HG03342 (cell line): ENCODE measurements at regions not wholly inside any gene's neighbourhood (a gene's known extent, or its start where the extent isn't known, plus 50 kb on each side); places are given as distances from the start of the nearest gene placed in this dataset.
"Not testable (repeated sequence)": the region's sequence is repeated elsewhere in the genome, so short reads cannot be mapped to it uniquely, and the experiment has no call there.

Experiments
- ATAC-seq: cut with Tn5 transposase; IDR thresholded peaks from one replicate; pipeline ENCODE4 v1.9.1; 2021; ENCODE audit warnings: mild to moderate bottlenecking, moderate library complexity; ENCODE audit not compliant: unreplicated experiment

DNA sequence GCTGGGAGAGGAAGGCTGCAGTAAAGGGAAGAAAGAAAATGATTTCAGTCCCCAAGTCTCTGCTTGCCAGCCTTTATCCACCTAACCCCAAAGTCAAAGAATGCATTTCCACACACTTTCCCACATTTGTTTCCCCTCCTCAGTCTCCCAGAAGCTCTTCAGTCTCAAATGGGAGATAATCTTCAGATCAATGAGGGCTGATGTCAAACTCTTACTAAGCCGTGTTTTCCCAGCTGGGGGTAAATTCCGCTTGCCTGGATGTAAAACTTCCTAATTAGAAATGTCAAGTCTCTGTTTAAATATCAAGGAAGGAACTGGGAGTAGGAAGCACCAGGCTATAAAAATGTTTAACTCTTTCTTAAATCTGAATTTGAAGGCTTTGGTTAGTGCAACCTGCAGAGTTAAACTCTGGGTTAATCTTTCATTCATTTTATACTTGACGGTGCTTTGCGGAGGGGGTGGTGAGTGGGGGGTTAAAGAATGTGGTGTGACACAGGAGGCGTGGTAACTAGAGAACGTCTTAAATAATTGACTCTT lies 601.4 kb upstream of the ACTRT1 start:
- no peak for ATAC-seq

DNA sequence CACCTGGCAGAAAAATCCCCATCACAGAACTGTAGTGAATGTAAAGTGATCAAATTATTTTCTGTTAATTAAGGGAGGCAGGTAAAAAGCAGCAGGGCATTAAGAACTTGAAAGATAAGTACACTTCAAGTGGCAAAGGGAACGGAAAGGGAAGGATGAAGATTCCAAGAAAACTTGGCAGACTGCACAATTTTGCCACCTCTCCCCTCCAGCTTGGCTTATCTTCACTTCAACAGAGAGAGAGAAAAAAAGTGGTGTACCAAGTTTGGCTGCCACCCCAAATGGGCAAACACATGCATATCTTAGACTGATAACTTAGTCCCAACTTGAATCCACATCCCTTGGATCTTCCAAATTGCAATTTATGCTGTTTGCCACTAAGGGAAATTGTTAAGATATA lies 598.1 kb upstream of the ACTRT1 start:
- no peak for ATAC-seq

DNA sequence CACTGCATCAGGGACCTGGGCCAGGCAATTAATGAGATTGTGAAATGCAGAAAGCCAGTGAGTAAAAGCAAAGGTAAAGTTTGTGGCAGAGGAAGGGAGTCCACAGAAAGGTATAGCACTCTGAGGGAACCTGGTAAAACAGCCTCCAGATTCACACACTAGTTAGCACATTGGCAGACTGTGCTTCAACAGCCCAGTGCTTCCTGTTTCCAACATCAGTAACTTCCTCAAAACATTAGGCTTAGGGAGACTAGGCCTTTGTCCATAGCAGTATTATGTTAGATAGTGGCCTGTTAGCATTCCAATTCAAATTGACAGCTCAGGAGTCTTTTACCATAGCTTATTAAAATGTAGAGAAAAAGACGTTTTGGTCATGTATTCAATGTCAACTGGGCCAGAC lies 582.6 kb upstream of the ACTRT1 start:
- ATAC-seq, result no peak

DNA sequence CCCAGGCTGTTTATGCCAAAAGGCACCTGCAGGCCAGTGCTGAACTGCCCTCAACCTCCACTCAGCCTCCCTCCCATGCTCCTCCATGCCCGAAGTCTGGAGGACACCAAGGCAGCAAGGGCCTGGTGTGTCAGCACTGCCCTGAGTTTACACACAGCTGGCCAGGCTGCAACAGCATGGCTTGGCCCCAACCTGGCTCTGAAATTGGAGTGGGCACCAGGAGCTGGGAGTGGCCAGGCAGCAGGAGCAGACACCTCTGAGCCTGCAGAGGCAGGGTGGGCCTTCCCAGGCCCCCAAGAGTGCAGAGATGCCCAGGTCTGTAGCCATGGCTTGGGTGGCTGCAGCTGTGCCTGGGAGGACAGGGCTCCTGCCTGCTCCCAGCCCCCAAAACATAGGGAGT lies 571.2 kb upstream of the ACTRT1 start:
- ATAC-seq, result no peak

DNA sequence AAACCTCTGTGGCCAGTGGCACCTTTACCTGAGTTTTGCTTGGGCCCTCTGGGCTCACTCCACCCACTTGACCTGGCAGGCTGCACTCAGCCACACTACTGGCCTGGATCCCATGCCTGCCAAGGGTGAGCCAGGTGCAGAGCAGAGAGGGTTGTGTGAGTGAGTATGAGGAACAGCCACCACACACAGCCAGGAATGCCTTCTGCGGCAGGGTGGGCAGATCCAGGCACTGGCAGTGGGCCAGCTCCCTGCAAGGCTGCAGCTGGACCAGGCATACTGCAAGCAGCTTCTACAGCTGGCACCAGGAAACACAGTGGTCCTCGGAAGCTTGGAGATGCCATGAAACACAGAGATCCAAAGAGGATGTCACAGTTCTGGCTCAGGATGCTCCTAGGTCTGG lies 570.1 kb upstream of the ACTRT1 start:
- ATAC-seq, result no peak

DNA sequence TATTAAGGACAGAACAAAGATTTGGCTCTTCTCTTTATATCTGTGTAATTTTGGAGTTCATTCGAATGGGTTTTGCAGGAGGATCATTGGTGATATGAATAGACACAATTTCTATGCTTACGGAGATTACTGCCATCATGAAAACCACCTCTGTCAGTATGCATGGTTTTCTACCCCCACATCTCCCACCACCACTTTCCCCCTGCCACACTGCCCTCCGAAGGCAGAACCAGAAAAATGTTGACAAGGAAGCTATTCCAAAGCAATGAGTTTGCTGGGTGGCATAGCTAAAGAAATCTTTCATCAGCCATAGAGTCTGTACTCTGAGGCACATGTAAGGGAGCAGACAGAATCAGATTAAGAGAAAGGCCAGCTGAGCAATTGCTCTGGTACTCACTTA lies 567.3 kb upstream of the ACTRT1 start:
- no peak for ATAC-seq

DNA sequence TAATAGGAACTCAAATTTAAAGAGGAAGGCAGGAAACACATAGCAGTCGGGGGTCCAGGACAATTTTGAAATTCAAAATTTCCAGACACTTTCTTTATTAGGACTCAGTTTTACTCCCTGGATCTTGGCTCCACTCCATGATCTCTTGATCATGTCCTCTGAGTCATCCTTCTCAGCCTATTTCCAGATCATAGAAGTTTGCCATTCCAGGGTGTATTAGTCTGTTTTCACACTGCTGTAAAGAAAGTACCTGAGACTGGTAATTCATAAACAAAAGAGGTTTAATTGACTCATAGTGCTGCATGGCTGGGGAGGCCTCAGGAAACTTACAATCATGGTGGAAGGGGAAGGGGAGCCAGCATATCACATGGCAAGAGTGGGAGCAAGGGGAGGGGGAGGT lies 564.7 kb upstream of the ACTRT1 start:
- no peak for ATAC-seq

DNA sequence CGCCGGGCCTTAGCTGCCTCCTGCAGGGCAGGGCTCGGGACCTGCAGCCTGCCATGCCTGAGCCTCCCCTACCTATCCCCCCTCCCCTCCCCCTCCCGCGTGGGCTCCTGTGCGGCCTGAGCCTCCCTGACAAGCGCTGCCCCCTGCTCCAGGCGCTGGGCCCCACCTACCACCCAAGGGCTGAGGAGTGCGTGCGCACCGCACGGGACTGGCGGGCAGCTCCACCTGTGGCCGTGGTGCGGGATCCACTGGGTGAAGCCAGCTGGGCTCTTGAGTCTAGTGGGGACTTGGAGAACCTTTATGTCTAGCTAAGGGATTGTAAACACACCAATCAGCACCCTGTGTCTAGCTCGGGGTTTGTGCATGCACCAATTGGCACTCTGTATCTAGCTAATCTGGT lies 554.6 kb upstream of the ACTRT1 start:
- ATAC-seq, result not testable (repeated sequence)

DNA sequence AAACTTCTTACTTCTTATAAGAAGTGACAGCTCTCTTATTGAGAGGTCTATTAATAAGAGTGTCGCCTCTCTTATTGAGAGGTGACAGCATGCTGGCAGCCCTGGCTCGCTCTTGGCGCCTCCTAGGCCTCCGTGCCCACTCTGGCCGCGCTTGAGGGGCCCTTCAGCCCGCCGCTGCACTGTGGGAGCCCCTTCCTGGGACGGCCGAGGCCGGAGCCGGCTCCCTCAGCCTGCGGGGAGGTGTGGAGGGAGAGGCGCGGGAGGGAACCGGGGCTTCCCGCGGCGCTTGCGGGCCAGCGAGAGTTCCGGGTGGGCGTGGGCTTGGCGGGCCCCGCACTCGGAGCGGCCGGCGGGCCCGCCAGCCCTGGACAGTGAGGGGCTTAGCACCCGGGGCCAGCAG lies 554.2 kb upstream of the ACTRT1 start:
- not testable (repeated sequence) for ATAC-seq

DNA sequence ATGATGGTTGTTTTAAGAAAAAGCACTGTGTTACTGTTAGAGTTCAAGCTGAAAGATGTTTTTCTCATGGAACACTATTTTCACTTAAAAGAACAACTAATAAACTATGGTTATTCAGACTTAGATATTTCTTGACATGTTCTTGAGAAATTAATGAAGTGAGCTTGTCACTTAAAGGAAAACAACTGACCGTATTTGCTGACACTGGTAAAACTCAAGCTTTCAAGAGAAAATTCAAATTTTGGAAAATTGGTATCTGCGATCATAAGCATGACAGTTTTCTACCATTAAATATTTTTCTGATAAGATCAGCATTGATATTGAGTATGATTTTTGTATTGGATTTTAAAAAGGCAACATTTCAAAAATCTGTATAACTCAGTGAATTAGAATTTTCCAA lies 549.5 kb upstream of the ACTRT1 start:
- no peak for ATAC-seq

DNA sequence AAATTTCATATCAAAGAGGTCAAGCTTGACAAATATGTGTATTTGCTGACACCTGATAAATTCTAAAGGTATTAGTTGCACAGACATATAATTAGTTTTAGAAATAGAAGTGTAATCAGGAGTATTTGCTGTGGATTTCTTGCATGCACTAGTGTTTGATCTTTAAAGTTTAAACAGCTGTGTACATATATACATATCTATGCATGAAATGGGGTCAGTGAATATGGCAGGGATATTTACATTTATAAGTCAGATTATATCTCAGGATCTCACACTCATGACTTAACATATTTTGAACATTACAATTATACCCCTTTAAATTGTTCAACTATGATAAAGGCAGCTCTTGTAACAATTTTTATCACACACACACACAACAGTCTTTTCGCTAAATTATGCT lies 547.4 kb upstream of the ACTRT1 start:
- no peak for ATAC-seq

DNA sequence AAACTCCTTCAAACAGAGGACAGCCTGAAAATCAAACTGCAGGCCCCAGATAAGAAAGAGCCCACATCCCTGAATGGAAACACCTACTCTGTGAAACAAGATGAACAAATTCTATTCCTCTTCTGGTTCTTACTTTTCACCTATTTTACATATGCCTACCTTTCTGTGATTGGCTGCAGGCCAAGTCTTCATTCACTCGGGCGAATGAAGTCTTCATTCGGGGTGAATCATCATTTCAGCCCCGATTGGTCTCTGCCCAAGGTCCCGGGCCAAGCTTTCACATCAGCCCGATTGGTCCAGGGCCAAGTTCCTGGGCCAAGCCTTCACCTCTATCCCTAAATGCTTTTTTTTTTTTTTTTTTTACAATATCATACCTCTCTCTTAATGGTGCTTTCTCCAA lies 529.8 kb upstream of the ACTRT1 start:
- ATAC-seq, result no peak

DNA sequence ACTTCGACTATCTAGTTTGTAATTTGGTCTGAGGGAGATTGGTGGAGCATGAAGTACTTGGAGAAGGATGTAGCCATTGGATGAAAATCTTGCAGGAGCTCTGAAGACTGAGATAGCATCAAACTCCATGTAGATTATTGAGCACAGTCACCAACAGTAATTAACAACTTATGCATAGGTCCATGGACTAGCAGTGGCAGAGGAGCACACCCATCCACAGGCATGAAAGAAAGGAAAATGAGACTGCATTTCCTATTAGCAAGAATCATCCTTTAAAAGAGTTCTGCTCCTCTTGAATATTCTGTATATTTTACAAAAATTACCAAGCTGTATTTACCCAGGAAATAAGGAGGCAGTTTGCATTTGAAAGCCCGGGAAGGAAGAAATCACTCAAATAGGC lies 529.4 kb upstream of the ACTRT1 start:
- no peak for ATAC-seq

DNA sequence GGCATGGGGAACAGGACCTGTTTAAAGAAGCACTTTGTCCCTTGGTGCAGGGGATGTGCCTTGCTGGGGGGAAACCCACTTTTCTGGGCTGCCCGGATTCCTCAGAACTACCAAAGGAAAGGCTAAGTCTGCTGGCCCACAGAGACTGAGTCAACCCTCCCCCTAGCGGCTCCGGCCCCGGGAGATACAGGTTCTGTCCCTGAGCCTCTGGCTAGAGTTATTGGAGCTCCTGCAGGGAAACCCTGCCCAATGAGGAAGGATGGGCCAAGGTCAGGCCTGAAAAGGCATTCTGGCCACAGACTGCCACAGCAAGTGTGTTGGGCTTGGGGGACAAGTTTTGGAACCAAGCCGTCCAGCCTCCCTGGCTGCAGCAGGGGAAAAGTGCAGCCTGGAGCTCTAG lies 490.9 kb upstream of the ACTRT1 start:
- ATAC-seq, result no peak

DNA sequence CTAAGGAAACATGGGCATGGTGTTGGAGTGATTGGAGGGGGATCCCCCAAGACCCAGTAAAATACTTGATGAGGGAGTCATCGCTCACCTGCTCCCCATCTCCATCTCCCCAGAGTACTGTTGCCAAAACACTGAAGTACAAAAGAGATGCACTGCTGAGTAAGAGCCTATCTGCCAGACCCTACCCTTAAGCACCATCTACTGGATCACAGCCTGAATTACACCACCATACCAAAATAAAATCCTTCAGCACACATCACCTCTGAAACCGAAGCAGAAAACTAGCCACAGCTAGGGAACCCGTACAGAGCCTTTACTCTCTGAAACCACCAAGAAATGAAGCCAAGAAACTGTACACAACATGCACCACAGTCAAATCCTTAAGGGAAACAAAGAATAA lies 466.3 kb upstream of the ACTRT1 start:
- peak; percentile 84 for ATAC-seq

DNA sequence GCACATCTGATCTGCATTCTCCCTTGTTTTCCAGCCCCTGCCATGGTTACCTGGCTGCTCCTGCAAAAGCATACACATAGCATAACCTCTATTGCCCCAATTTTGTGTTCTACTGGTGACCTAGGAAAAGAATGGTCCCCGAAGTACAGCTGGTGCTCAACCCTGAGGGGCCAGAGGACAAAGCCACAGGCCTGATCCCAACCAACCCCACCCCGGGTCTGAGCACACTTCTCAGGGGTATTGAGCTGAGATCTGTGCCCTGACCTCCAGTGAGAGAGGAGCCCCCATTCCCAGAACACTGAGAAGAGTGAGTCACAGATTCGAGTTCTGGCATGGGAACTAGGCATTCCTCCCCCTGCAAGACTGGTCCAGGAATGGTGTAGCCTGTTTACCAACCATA lies 465.5 kb upstream of the ACTRT1 start:
- no peak for ATAC-seq

DNA sequence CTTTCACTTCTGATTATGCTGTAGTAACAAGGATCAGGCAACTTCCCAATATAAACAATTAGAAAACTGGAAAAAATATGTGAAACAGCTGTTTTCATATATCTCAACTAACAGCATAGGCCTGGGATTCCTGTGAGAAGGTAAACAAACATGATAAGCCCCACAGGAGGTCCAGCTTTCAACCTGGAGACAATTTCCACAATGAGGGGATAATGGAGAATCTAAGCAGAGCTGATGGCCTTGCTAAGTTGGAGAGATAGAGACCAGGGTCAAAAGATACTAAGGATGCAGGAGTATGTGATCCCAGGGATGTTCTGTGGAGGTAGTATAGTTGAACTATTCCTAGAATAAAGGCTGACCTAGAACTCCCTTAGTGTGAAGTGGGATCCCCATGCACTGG lies 452.3 kb upstream of the ACTRT1 start:
- ATAC-seq, result no peak

DNA sequence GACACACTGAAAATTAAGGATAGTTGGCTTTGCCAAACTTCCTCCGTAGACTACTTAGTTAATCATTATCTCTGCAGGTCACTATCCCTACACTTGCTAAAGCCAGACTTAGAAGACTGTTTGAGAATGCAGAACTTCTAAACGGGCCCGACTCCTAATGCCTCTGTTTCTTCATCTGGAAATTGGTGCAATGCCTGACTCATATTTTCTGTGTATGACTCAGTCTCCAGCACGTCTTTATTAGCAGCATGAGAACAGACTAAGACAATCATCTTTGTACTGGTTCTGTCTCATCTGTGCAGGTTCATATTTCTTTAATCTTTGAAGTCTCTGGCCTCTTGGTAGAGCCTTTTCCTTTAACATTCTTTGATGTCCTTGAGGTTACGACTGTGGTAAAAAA lies 411.9 kb upstream of the ACTRT1 start:
- ATAC-seq, result no peak

DNA sequence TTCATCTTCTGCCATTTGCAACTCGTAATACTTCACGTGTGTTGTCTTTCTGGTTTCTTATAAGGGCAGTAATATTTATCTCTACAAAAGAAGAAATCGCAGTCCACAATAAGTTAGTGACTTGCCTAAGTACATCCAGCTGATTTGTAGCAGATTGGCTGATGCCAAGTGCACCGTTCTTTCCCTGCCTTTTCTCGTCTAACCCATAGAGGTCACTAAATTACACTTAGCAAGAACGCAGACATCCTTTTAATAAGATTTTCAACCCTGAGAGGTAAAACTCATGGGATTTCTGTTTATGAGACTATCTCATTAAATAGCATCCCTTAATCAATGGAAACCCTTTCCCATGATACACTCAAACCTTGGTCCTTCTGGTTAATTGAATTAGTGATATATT lies 408.6 kb upstream of the ACTRT1 start:
- no peak for ATAC-seq

DNA sequence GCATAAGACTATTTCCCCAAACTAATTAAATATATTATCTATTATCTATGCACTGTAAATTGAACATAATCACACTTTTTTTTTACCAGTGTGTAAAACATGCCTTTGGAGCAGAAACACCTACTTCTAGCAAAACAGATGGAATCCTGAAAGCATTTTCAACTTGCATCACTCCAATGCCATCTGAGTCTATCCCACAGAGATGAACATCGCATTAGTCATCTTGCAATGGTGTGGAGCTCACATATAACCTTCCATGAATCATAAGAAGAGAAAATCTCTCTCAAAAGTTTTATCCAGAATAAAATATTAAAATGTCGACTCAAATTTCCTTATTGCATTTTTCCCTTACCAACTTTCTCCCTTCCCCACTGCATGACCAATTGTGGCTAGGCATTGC lies 406.7 kb upstream of the ACTRT1 start:
- ATAC-seq, result no peak

DNA sequence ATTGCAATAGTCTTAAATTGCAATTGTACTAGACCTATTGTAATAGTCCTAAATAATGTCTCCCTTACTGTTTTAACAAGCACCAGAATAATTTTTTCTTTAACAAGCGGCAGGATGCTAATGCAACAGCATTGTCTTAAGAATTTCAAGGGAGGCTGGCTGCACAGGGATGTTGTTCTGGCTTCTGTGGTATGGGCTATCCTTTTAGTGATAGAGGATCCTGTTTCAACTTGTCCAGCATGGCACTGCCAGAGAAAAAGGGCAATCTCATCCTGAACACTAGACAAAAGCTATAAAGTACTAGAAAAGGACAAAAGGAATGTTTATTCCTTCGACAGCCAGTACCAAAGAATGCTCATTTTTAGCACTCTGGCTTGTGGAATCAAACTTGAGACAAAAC lies 405.5 kb upstream of the ACTRT1 start:
- no peak for ATAC-seq

DNA sequence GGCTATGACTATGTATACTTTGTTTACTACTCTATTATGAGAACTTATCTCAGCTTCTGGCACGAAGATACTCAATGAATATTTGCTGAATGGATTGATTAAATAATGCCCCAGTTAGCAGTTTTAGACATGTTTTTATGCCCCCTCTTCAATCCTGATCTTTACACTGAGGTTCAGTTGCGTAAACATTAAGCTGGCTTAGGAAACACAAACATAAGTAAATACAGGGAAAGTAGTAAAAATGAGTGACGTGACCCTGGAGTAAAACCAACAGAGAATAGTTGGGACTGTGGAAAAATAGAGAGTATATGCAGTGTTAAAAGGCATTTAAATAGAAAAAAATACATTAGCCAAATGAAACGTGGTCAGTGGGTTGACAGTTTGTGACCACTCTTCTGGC lies 387.0 kb upstream of the ACTRT1 start:
- no peak for ATAC-seq

DNA sequence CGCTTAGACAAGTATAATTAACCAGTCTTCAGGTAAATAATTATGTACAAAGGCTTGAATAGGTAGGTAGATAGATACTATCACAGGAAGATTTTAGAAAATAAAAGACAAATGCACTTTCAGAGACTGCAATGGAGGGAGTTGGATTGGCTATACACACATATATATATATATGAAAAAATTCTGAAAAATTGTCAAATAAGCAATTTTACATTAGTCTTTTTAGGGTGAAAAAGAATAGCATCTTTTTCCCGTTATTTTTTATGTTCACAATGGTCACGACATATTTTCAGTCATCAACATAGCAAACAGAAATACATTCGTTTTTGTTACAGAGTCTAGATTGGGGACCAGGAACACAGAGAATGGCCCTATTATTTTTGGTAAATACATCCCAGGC lies 385.9 kb upstream of the ACTRT1 start:
- ATAC-seq, result no peak
